ENCODE measurements at regions not wholly inside any gene's neighbourhood (a gene's known extent, or its start where the extent isn't known, plus 50 kb on each side); places are given as distances from the start of the nearest gene placed in this dataset.

- TF ChIP-seq CTCF (IDR thresholded peaks at IDR 0.05) (no peak), POLR2A (IDR thresholded peaks at IDR 0.05) (no peak), POLR2AphosphoS5 (IDR thresholded peaks at IDR 0.05) (no peak)
Measured at GRCh38 chr3:83902787-83903533, 1055.8 kb upstream of the CADM2 start.

All from suprapubic skin (tissue), 4 donors.